Urinary bladder (tissue), 3 donors: ENCODE measurements at regions not wholly inside any gene's neighbourhood (a gene's known extent, or its start where the extent isn't known, plus 50 kb on each side); places are given as distances from the start of the nearest gene placed in this dataset.

Experiments
- DNase-seq: peaks from one replicate; pipeline ENCODE4 v3.0.0-alpha.2; 2015; ENCODE audit errors: extremely low spot score
- H3K27ac ChIP-seq: one replicate; pipeline ENCODE4 v1.5.1; 2013; ENCODE audit warnings: low read depth, mild to moderate bottlenecking, moderate library complexity
- H3K36me3 ChIP-seq: one replicate; pipeline ENCODE4 v1.6.1; 2013; ENCODE audit warnings: mild to moderate bottlenecking, moderate library complexity; ENCODE audit not compliant: insufficient read depth
- H3K4me1 ChIP-seq: one replicate; pipeline ENCODE4 v1.6.1; 2013; ENCODE audit warnings: mild to moderate bottlenecking, moderate library complexity; ENCODE audit not compliant: insufficient read depth
- H3K4me3 ChIP-seq: one replicate; pipeline ENCODE4 v1.5.1; 2013; ENCODE audit warnings: low read depth, low read length
- WGBS: extraction: QIAGEN DNeasy Blood & Tissue Kit; methylation state at CpG from one replicate; pipeline ENCODE4 v1.1.7; 2013; 5-methylcytosine and 5-hydroxymethylcytosine counted together
- donor health status: healthy with polysubstance abuse.
- donor health status: healthy.

DNA sequence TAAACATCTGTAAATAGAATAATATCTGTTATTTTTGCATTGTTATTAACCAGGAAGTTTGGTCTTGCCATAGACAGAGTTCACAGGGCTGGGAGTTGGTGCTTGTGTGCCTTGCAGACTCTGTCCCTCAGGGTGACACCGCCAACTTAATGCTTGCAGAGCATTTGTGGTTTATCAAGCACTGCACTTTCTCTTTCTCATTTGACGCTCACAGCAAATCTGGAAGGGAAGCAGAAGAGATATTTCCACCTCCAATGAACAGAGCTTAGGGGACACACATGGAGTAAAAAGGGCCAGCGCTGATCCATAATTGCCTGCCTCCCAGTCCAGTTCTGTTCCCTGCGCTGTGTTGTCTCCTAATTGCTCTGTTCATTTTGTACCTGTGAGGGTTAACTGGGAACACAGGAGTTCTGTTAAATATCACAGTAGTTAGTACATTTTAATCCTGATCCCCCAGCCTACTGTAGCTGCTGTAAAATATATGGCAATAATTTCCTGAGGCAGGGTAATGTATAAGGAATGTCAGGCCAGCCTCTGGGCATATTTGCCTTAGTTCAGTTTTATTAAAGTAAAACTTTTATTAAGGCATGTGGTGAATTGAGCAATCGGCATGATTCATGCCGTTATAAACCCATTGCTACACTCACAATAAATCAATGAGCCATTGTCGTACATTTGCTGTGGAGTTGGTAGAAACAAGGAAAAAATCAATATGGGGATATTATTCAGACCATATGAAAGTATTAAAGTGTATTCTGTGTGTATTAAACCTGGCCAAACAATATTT, 182.5 kb upstream of the OSR1 start:
- DNase-seq = no peak
- no peak overlapping the region for H3K4me3 ChIP-seq
- H3K4me1 ChIP-seq = no peaks in the 10 kb centered on the region
- 77% methylated on average over 7 of the region's 7 CpGs for WGBS
- H3K36me3 ChIP-seq = no peaks in the 10 kb centered on the region
- H3K27ac ChIP-seq = no peak overlapping the region

- Histone ChIP-seq H3K27ac (no peak overlapping the region), H3K36me3 (no peaks in the 10 kb centered on the region), H3K4me1 (no peaks in the 10 kb centered on the region), H3K4me3 (no peak overlapping the region)
- no peak for DNase-seq
- 47% methylated on average over 7 of the region's 7 CpGs for WGBS
Measured at GRCh38 chr2:19538411-19538963, 180.1 kb upstream of the OSR1 start.

GRCh38 chr2:19536136-19536535, 177.7 kb upstream of the OSR1 start:
- 68% methylated on average over 3 of the region's 3 CpGs for WGBS
- no peaks in the 10 kb centered on the region for H3K4me1 ChIP-seq
- H3K4me3 ChIP-seq = no peak overlapping the region
- no peaks in the 10 kb centered on the region for H3K36me3 ChIP-seq
- no peak for DNase-seq
- H3K27ac ChIP-seq = no peak overlapping the region

DNA sequence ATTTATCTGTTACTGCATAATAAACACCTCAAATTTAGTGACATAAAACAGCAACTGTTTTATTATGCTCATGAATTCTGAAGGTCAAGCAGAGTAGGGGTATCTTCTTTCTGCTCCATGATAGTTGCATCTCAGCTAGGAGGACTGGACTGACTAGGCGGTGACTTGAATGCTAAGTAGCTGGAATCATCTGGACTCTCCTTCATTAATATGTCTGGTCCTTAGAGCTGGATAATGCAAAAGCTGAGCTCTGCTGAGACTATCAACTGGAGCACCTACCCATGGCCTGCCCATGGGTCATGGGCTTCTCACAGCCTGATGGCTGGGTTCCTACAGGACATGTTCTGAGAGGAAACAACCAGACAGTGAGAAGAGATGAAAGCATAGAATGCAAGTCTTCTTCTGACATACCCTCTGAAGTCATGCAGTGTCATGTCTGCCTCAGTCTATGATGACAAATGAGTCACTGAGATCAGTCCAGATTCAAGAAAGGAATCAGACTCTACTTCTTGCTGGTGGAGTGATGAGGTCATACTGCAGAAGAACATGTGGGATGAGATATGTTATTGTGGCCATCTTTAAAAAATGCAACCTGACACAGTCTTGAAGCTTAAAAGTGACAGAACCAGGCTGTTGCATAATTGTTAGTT, 174.2 kb upstream of the OSR1 start:
- Histone ChIP-seq H3K36me3 (no peaks in the 10 kb centered on the region), H3K4me1 (no peaks in the 10 kb centered on the region), H3K4me3 (no peak overlapping the region), H3K27ac (no peak overlapping the region)
- WGBS = 98% methylated on average over 1 of the region's 1 CpG
- DNase-seq = no peak

- no peaks in the 10 kb centered on the region for H3K4me1 ChIP-seq
- H3K36me3 ChIP-seq = no peaks in the 10 kb centered on the region
- no peak for DNase-seq
- H3K4me3 ChIP-seq = no peak overlapping the region
- H3K27ac ChIP-seq = no peak overlapping the region
- 84% methylated on average over 3 of the region's 3 CpGs for WGBS
Measured at GRCh38 chr2:19529677-19530076, 171.3 kb upstream of the OSR1 start.

DNA sequence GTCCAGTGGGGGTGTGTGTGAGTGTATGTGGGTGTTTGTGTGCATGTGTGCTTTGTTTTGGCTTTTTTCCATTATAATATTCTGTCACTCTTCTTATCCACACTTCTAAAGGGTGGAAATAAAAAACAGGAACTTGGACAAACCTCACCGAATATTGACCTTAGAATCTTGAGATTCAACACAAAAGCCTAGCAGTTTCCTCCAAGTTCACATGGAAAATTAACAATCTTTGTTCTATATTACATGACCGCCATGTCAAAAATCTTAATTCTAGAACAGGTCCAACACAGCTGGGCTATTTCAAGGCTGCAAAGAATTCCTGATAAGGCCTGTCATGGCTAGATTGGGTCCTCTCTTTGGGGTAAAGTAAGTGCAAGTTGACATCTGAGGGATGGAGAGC, 169.3 kb upstream of the OSR1 start:
- DNase-seq = no peak
- Histone ChIP-seq H3K4me3 (no peak overlapping the region), H3K4me1 (no peaks in the 10 kb centered on the region), H3K27ac (no peak overlapping the region), H3K36me3 (no peaks in the 10 kb centered on the region)
- 87% methylated on average over 2 of the region's 2 CpGs for WGBS

DNA sequence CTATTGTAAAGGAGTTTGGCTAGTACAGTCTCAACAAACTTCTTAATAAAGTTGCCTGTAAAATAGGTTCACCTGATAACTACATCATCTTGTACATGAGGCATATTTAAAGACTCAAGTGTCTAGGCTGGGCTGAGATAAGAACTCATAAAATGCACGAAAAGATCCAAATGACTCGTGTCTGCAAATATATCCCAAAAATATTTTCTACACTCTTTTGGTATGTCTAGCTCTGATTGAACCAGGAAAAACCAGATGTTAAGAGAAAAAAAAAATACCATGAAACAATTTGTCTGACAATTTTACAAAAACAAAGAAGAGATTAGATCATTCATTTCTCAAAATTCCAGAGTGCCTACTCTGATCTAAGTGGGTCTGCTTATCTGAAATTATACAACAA, 166.9 kb upstream of the OSR1 start:
- Histone ChIP-seq H3K36me3 (no peaks in the 10 kb centered on the region), H3K4me3 (no peak overlapping the region), H3K27ac (no peak overlapping the region), H3K4me1 (no peaks in the 10 kb centered on the region)
- no peak for DNase-seq
- 17% methylated on average over 2 of the region's 2 CpGs for whole genome bisulfite sequencing

DNA sequence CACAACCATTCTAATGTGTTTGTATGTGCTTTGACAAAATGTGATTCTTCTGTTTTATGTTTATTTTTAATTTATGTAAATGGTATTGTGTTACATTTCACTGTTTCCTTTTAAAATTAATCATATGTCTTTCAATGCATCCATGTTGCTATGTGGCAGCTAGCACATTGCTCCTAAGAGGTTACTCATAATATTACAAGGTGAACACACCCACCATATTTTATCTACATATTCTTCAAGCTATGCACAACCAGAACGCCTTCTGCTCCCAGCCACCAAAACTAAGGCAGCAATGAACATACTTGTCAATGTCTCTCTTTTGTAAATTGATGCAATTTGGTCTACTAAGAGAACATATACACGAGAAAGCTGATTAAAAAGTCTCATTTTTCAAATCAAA, 160.6 kb upstream of the OSR1 start:
- H3K36me3 ChIP-seq = no peaks in the 10 kb centered on the region
- no peak overlapping the region for H3K4me3 ChIP-seq
- 90% methylated on average over 2 of the region's 2 CpGs for WGBS
- no peak overlapping the region for H3K27ac ChIP-seq
- no peaks in the 10 kb centered on the region for H3K4me1 ChIP-seq
- DNase-seq = no peak

GRCh38 chr2:19507137-19507536, 148.7 kb upstream of the OSR1 start:
- DNase-seq = no peak
- H3K4me3 ChIP-seq = no peak overlapping the region
- H3K4me1 ChIP-seq = no peaks in the 10 kb centered on the region
- no peaks in the 10 kb centered on the region for H3K36me3 ChIP-seq
- 75% methylated on average over 2 of the region's 2 CpGs for WGBS
- H3K27ac ChIP-seq = no peak overlapping the region

- H3K4me1 ChIP-seq = no peaks in the 10 kb centered on the region
- no peak overlapping the region for H3K4me3 ChIP-seq
- no peak for DNase-seq
- no peaks in the 10 kb centered on the region for H3K36me3 ChIP-seq
- WGBS = 49% methylated on average over 5 of the region's 5 CpGs
- H3K27ac ChIP-seq = no peak overlapping the region
Measured at GRCh38 chr2:19505199-19506136, 147.0 kb upstream of the OSR1 start.

- DNase-seq = no peak
- 31% methylated on average over 5 of the region's 5 CpGs for WGBS
- Histone ChIP-seq H3K36me3 (no peaks in the 10 kb centered on the region), H3K4me1 (no peaks in the 10 kb centered on the region), H3K4me3 (no peak overlapping the region), H3K27ac (no peak overlapping the region)
Measured at GRCh38 chr2:19504400-19505198, 146.2 kb upstream of the OSR1 start.

GRCh38 chr2:19503915-19504314, 145.5 kb upstream of the OSR1 start:
- no peak overlapping the region for H3K27ac ChIP-seq
- H3K4me1 ChIP-seq = no peaks in the 10 kb centered on the region
- no peak overlapping the region for H3K4me3 ChIP-seq
- no peaks in the 10 kb centered on the region for H3K36me3 ChIP-seq
- no peak for DNase-seq
- WGBS = 92% methylated on average over 3 of the region's 3 CpGs

DNA sequence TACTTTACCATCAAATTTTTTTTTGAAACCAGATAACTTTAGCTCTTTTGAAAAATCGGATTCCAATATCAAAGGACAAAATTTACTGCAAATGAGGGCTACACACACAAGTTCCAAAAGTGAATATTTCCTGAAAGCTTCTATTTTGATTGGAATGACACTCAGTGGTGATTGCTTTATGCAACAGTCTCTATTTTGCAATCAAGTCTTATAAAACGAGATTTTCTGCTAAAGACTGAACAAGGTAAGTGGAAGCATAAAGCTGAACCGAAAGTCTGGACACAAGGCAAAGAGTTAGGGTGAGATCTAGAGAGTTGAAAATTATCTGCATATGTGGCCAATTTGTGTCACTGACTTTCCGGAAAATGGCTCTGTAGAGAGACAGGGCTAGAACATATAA, 145.0 kb upstream of the OSR1 start:
- H3K4me3 ChIP-seq = no peak overlapping the region
- no peak overlapping the region for H3K27ac ChIP-seq
- no peak for DNase-seq
- H3K4me1 ChIP-seq = no peaks in the 10 kb centered on the region
- no peaks in the 10 kb centered on the region for H3K36me3 ChIP-seq
- WGBS = 95% methylated on average over 4 of the region's 4 CpGs
